Vagina (tissue), 2 donors: ENCODE measurements at regions not wholly inside any gene's neighbourhood (a gene's known extent, or its start where the extent isn't known, plus 50 kb on each side); places are given as distances from the start of the nearest gene placed in this dataset.

ENCODE experiments used
- CTCF ChIP-seq, 3 experiments: fragments of 450-650 bp in 2 of 3; fragments of 200-600 bp in 1 of 3; sonication (generic) in 1 of 3; IDR thresholded peaks; one replicate each; pipeline ENCODE4 v1.5.1; 2017 to 2019; ENCODE audit warnings: antibody characterized with exemption in 3 of 3, mild to moderate bottlenecking in 2 of 3, moderate library complexity in 2 of 3
- POLR2A ChIP-seq, 2 donors: fragments of 450-650 bp; IDR thresholded peaks; one replicate each; pipeline ENCODE4 v1.6.1; 2017; ENCODE audit warnings: antibody characterized with exemption in 2 of 2, mild to moderate bottlenecking in 2 of 2, moderate library complexity in 2 of 2
- POLR2AphosphoS5 ChIP-seq, 2 donors: sonication (generic); formaldehyde crosslinking; IDR thresholded peaks; one replicate each; pipeline ENCODE4 v1.9.0; 2017; ENCODE audit warnings: antibody characterized with exemption in 2 of 2, mild to moderate bottlenecking in 2 of 2, low read depth in 1 of 2; ENCODE audit not compliant: insufficient read depth in 1 of 2

- no peak for TF ChIP-seq POLR2A (IDR thresholded peaks at IDR 0.05)
- no peak for TF ChIP-seq CTCF (IDR thresholded peaks at IDR 0.05)
- TF ChIP-seq POLR2AphosphoS5 (IDR thresholded peaks at IDR 0.05; ENCODE audit: insufficient read depth in 1 of 2, low read depth in 1 of 2): no peak
These were observed 88.7 kb upstream of the FRMD1 start for GRCh38 chr6:168167431-168168315.
